NT2/D1 (cell line): ENCODE measurements at regions not wholly inside any gene's neighbourhood (a gene's known extent, or its start where the extent isn't known, plus 50 kb on each side); places are given as distances from the start of the nearest gene placed in this dataset.

Experiments
- SUZ12 ChIP-seq: IDR thresholded peaks from 2 replicates; pipeline ENCODE4 v1.6.1; 2011; ENCODE audit not compliant: insufficient read length, insufficient read depth; ENCODE audit errors: extremely low read depth
- YY1 ChIP-seq: IDR thresholded peaks from 2 replicates; pipeline ENCODE4 v1.6.1; 2011; ENCODE audit not compliant: insufficient read length, insufficient read depth
- ZNF274 ChIP-seq: IDR thresholded peaks from 2 replicates; pipeline ENCODE4 v1.6.1; 2011; ENCODE audit warnings: mild to moderate bottlenecking, low read depth, low read length

GRCh38 chr18:55084550-55084949 lies 125.3 kb upstream of the CCDC68 start:
- no peak for TF ChIP-seq SUZ12
- TF ChIP-seq ZNF274 = no peak
- no peak for TF ChIP-seq YY1
